PC-9 (cell line): ENCODE measurements at regions not wholly inside any gene's neighbourhood (a gene's known extent, or its start where the extent isn't known, plus 50 kb on each side); places are given as distances from the start of the nearest gene placed in this dataset.

Experiments used
- BruUV-seq: library from RNA; stranded (reverse); fragments of 400-500 nt; replicated peaks from 2 replicates; lab custom pipeline; 2021; lab: Mats Ljungman, UMichigan
- CTCF ChIA-PET: fragments of 300-600 bp; sonication (Branson Sonifier 250); formaldehyde crosslinking; loops from one replicate; lab custom pipeline; 2022; ENCODE audit warnings: antibody characterized with exemption; lab: Charles Lee
- POLR2A ChIA-PET: fragments of 300-600 bp; sonication (Branson Sonifier 250); formaldehyde crosslinking; loops from one replicate; lab custom pipeline; 2022; ENCODE audit warnings: antibody characterized with exemption; ENCODE audit not compliant: unreplicated experiment; lab: Charles Lee
- DNase-seq, 2 experiments: peaks; one replicate each; pipeline versions ENCODE4 v3.0.0 to v3.0.0-alpha.2; 2015 to 2022; ENCODE audit warnings: mixed read lengths in 1 of 2
- H2AFZ ChIP-seq: fragments of 200-600 bp; sonication (generic); 2 replicates; pipeline ENCODE4 v1.8.1; 2017; ENCODE audit warnings: antibody characterized with exemption
- H3F3A ChIP-seq: fragments of 200-600 bp; sonication (generic); 2 replicates; pipeline ENCODE4 v1.8.1; 2017; ENCODE audit warnings: antibody characterized with exemption, mild to moderate bottlenecking, low read depth; ENCODE audit not compliant: insufficient read depth
- H3K27ac ChIP-seq: fragments of 200-600 bp; sonication (generic); 2 replicates; pipeline ENCODE4 v1.6.1; 2016; ENCODE audit warnings: mixed run types
- H3K27me3 ChIP-seq: fragments of 200-600 bp; sonication (generic); 2 replicates; pipeline ENCODE4 v1.6.1; 2016; ENCODE audit warnings: low read depth, mixed run types; ENCODE audit not compliant: insufficient read depth
- H3K36me3 ChIP-seq: fragments of 200-600 bp; sonication (generic); 2 replicates; pipeline ENCODE4 v1.6.1; 2016; ENCODE audit warnings: low read depth, mixed run types
- H3K4me1 ChIP-seq: fragments of 200-600 bp; sonication (generic); replicated peaks from 2 replicates; pipeline ENCODE4 v1.6.1; 2016; ENCODE audit warnings: mixed run types; ENCODE audit not compliant: insufficient read depth
- H3K4me2 ChIP-seq: fragments of 200-600 bp; sonication (generic); 2 replicates; pipeline ENCODE4 v1.6.1; 2017; ENCODE audit warnings: mixed run types
- H3K4me3 ChIP-seq: fragments of 200-600 bp; sonication (generic); 2 replicates; pipeline ENCODE4 v1.6.1; 2016; ENCODE audit warnings: mixed run types
- H3K79me2 ChIP-seq: fragments of 200-600 bp; sonication (generic); 2 replicates; pipeline ENCODE4 v1.6.1; 2017; ENCODE audit warnings: low read depth, mixed run types
- H3K9me2 ChIP-seq: fragments of 200-600 bp; sonication (generic); 2 replicates; pipeline ENCODE4 v1.8.1; 2017; ENCODE audit warnings: mild to moderate bottlenecking; ENCODE audit not compliant: insufficient read depth
- H3K9me3 ChIP-seq: fragments of 200-600 bp; sonication (generic); 2 replicates; pipeline ENCODE4 v1.8.1; 2016; ENCODE audit warnings: low read depth; ENCODE audit not compliant: insufficient read depth
- H4K20me1 ChIP-seq: fragments of 200-600 bp; sonication (generic); 2 replicates; pipeline ENCODE4 v1.8.1; 2017; ENCODE audit not compliant: insufficient read depth
- CTCF ChIP-seq: fragments of 200-600 bp; sonication (generic); conservative IDR thresholded peaks from 2 replicates; pipeline ENCODE4 v1.6.1; 2017; ENCODE audit warnings: mixed run types, antibody characterized with exemption, mild to moderate bottlenecking, moderate library complexity
- EZH2 ChIP-seq: fragments of 200-600 bp; sonication (generic); IDR thresholded peaks from 2 replicates; pipeline ENCODE4 v1.8.0; 2017; ENCODE audit warnings: antibody characterized with exemption, low read depth
- intact Hi-C: fragments of 100-400 bp; cut with micrococcal nuclease; formaldehyde crosslinking; loops from one replicate; pipeline ENCODE4 v1.10.0; 2022; ENCODE audit not compliant: unreplicated experiment

GRCh38 chr16:66172463-66172862 lies 194.0 kb upstream of the CDH5 start:
- H3K36me3 ChIP-seq = no peaks in the 10 kb centered on the region
- H3K79me2 ChIP-seq = no peaks in the 10 kb centered on the region
- POLR2A ChIA-PET = no interaction called here
- H3K4me1 ChIP-seq = no peaks in the 10 kb centered on the region
- H3K4me3 ChIP-seq = no peak overlapping the region
- peaks cover 85% of the 10 kb centered on the region for H3K27me3 ChIP-seq
- H3K9me3 ChIP-seq = no peaks in the 10 kb centered on the region
- no peak overlapping the region for H3K27ac ChIP-seq
- CTCF ChIA-PET = no interaction called here
- no peak overlapping the region for H3K4me2 ChIP-seq
- TF ChIP-seq CTCF (no peak), EZH2 (no peak)
- intact Hi-C loops = no loop called here
- H2AFZ ChIP-seq = no peak overlapping the region
- H4K20me1 ChIP-seq = no peaks in the 10 kb centered on the region
- DNase-seq = no peak
- no TSS peak for BruUV-seq
- H3F3A ChIP-seq = no peaks in the 10 kb centered on the region
- no peaks in the 10 kb centered on the region for H3K9me2 ChIP-seq

- DNase-seq = no peak
- Histone ChIP-seq H3K4me2 (no peak overlapping the region), H3K36me3 (no peaks in the 10 kb centered on the region), H3K9me2 (no peaks in the 10 kb centered on the region), H4K20me1 (no peaks in the 10 kb centered on the region), H3F3A (no peaks in the 10 kb centered on the region), H3K27ac (no peak overlapping the region), H3K27me3 (peaks cover 86% of the 10 kb centered on the region), H3K9me3 (no peaks in the 10 kb centered on the region), H3K4me1 (no peaks in the 10 kb centered on the region), H2AFZ (no peak overlapping the region), H3K79me2 (no peaks in the 10 kb centered on the region), H3K4me3 (no peak overlapping the region)
- ChIA-PET CTCF (no interaction called here), POLR2A (interaction anchor here (0.6 kb wide), 1 partner anchor 37 kb away, joined by 4 read pairs; no protein-coding TSS in a partner anchor)
- intact Hi-C loops = no loop called here
- no peak for TF ChIP-seq EZH2
- no TSS peak for BruUV-seq
These were observed 194.9 kb upstream of the CDH5 start for GRCh38 chr16:66171578-66171977.

- TF ChIP-seq CTCF (no peak), EZH2 (no peak)
- Histone ChIP-seq H3K9me3 (no peaks in the 10 kb centered on the region), H3K36me3 (no peaks in the 10 kb centered on the region), H3K4me2 (no peak overlapping the region), H3K27ac (no peak overlapping the region), H3K27me3 (peaks cover 87% of the 10 kb centered on the region), H4K20me1 (no peaks in the 10 kb centered on the region), H3K79me2 (no peaks in the 10 kb centered on the region), H3F3A (no peaks in the 10 kb centered on the region), H3K9me2 (no peaks in the 10 kb centered on the region), H3K4me1 (no peaks in the 10 kb centered on the region), H2AFZ (no peak overlapping the region), H3K4me3 (no peak overlapping the region)
- intact Hi-C loops = no loop called here
- BruUV-seq = no TSS peak
- ChIA-PET POLR2A (interaction anchor here (0.6 kb wide), 1 partner anchor 37 kb away, joined by 4 read pairs; no protein-coding TSS in a partner anchor), CTCF (no interaction called here)
- DNase-seq = no peak
These were observed 195.5 kb upstream of the CDH5 start for GRCh38 chr16:66170989-66171388.

GRCh38 chr16:66169817-66170216 lies 196.7 kb upstream of the CDH5 start:
- Histone ChIP-seq H2AFZ (no peak overlapping the region), H3K79me2 (no peaks in the 10 kb centered on the region), H3K4me1 (no peaks in the 10 kb centered on the region), H3K4me2 (no peak overlapping the region), H3K9me2 (no peaks in the 10 kb centered on the region), H3K27ac (no peak overlapping the region), H3K4me3 (no peak overlapping the region), H4K20me1 (no peaks in the 10 kb centered on the region), H3K36me3 (no peaks in the 10 kb centered on the region), H3K9me3 (no peaks in the 10 kb centered on the region), H3K27me3 (peaks cover 86% of the 10 kb centered on the region), H3F3A (no peaks in the 10 kb centered on the region)
- intact Hi-C loops = no loop called here
- TF ChIP-seq EZH2 (no peak), CTCF (no peak)
- no TSS peak for BruUV-seq
- DNase-seq = no peak
- ChIA-PET CTCF (no interaction called here), POLR2A (no interaction called here)
